IMR-90 (cell line): ENCODE measurements at regions not wholly inside any gene's neighbourhood (a gene's known extent, or its start where the extent isn't known, plus 50 kb on each side); places are given as distances from the start of the nearest gene placed in this dataset.

Experiments
- ATAC-seq: fragments of 200-7000 bp; cut with Tn5 transposase; 2 replicates; pipeline ENCODE4 v1.9.1; 2020; ENCODE audit warnings: low read depth, mild to moderate bottlenecking, moderate library complexity
- BruUV-seq: library from RNA; stranded (reverse); fragments of 400-500 nt; replicated peaks from 2 replicates; lab custom pipeline; 2021; lab: Mats Ljungman, UMichigan
- CTCF ChIA-PET: fragments of 300-600 bp; formaldehyde crosslinking; extraction: SDS; loops from one replicate; lab custom pipeline; 2021; ENCODE audit warnings: antibody characterized with exemption; lab: Yijun Ruan, JAX
- POLR2A ChIA-PET: fragments of 300-600 bp; sonication (Branson Sonifier 250); formaldehyde crosslinking; loops from one replicate; lab custom pipeline; 2022; ENCODE audit warnings: antibody characterized with exemption; ENCODE audit not compliant: unreplicated experiment; lab: Charles Lee
- DNase-seq: peaks from one replicate; pipeline ENCODE4 v3.0.0; 2013
- H2AFZ ChIP-seq: replicated peaks from 2 replicates; pipeline ENCODE3; 2013; ENCODE audit warnings: low read length, mild to moderate bottlenecking; ENCODE audit not compliant: poor library complexity
- H2AK5ac ChIP-seq: 2 replicates; pipeline ENCODE4 v1.6.1; 2013; ENCODE audit warnings: low read depth, low read length, inconsistent platforms
- H2AK9ac ChIP-seq: replicated peaks from 2 replicates; pipeline ENCODE3; 2013; ENCODE audit warnings: mild to moderate bottlenecking, low read depth, low read length, moderate library complexity; ENCODE audit not compliant: poor library complexity
- H2BK120ac ChIP-seq: 2 replicates; pipeline ENCODE4 v1.6.1; 2013; ENCODE audit warnings: low read depth, low read length, inconsistent platforms
- H2BK15ac ChIP-seq: 3 replicates; pipeline ENCODE4 v1.6.1; 2013; ENCODE audit warnings: low read depth, low read length, inconsistent platforms
- H2BK20ac ChIP-seq: 2 replicates; pipeline ENCODE4 v1.6.1; 2013; ENCODE audit warnings: low read depth, mild to moderate bottlenecking, inconsistent platforms, low read length, moderate library complexity
- H2BK5ac ChIP-seq: 2 replicates; pipeline ENCODE4 v1.6.1; 2013; ENCODE audit warnings: mild to moderate bottlenecking, low read depth, low read length, inconsistent platforms; ENCODE audit not compliant: poor library complexity, severe bottlenecking
- H3K14ac ChIP-seq: replicated peaks from 2 replicates; pipeline ENCODE4 v1.6.1; 2013; ENCODE audit warnings: low read depth, low read length, inconsistent platforms
- H3K18ac ChIP-seq: 2 replicates; pipeline ENCODE4 v1.6.1; 2013; ENCODE audit warnings: low read depth, low read length, control low read depth
- H3K23ac ChIP-seq: 2 replicates; pipeline ENCODE4 v1.6.1; 2013; ENCODE audit warnings: low read depth, low read length, inconsistent platforms
- H3K27ac ChIP-seq: 2 replicates; pipeline ENCODE4 v1.5.1; 2013; ENCODE audit warnings: mild to moderate bottlenecking, control low read depth, low read length; ENCODE audit not compliant: insufficient read depth
- H3K27me3 ChIP-seq: 2 replicates; pipeline ENCODE4 v1.6.1; 2013; ENCODE audit warnings: low read length; ENCODE audit not compliant: control insufficient read depth, insufficient read depth
- H3K36me3 ChIP-seq: 2 replicates; pipeline ENCODE4 v1.6.1; 2013; ENCODE audit warnings: low read length, mixed read lengths; ENCODE audit not compliant: control insufficient read depth, insufficient read depth
- H3K4ac ChIP-seq: 2 replicates; pipeline ENCODE4 v1.6.1; 2013; ENCODE audit warnings: low read depth, low read length, inconsistent platforms
- H3K4me1 ChIP-seq: 2 replicates; pipeline ENCODE4 v1.6.1; 2013; ENCODE audit warnings: low read length, mixed read lengths; ENCODE audit not compliant: control insufficient read depth, insufficient read depth
- H3K4me2 ChIP-seq: 2 replicates; pipeline ENCODE4 v1.6.1; 2013; ENCODE audit warnings: low read depth, mild to moderate bottlenecking, control low read depth, low read length, moderate library complexity
- H3K4me3 ChIP-seq: 2 replicates; pipeline ENCODE4 v1.5.1; 2013; ENCODE audit warnings: low read depth, mild to moderate bottlenecking, control low read depth, low read length, moderate library complexity; ENCODE audit not compliant: insufficient read depth
- H3K56ac ChIP-seq: 2 replicates; pipeline ENCODE4 v1.6.1; 2013; ENCODE audit warnings: low read length, inconsistent platforms; ENCODE audit not compliant: insufficient read depth; ENCODE audit errors: extremely low read depth
- H3K79me1 ChIP-seq, 2 experiments: 2 replicates each; pipeline ENCODE4 v1.6.1; 2013; ENCODE audit warnings: low read length in 2 of 2, inconsistent platforms in 1 of 2, low read depth in 1 of 2
- H3K9ac ChIP-seq: 2 replicates; pipeline ENCODE4 v1.6.1; 2013; ENCODE audit warnings: low read depth, low read length, control low read depth
- H3K9me1 ChIP-seq: 2 replicates; pipeline ENCODE4 v1.6.1; 2013; ENCODE audit warnings: low read length, inconsistent platforms; ENCODE audit not compliant: insufficient read depth
- H3K9me3 ChIP-seq: 2 replicates; pipeline ENCODE4 v1.6.1; 2013; ENCODE audit warnings: low read length; ENCODE audit not compliant: control insufficient read depth, insufficient read depth
- H4K20me1 ChIP-seq: 2 replicates; pipeline ENCODE4 v1.6.1; 2013; ENCODE audit warnings: low read length, inconsistent platforms; ENCODE audit not compliant: insufficient read depth
- H4K5ac ChIP-seq: 2 replicates; pipeline ENCODE4 v1.6.1; 2013; ENCODE audit warnings: mild to moderate bottlenecking, low read depth, low read length, control low read depth
- H4K8ac ChIP-seq, 2 experiments: 2 replicates each; pipeline ENCODE4 v1.6.1; 2013; ENCODE audit warnings: low read depth in 2 of 2, low read length in 2 of 2, control low read depth in 1 of 2, inconsistent platforms in 1 of 2
- H4K91ac ChIP-seq: 2 replicates; pipeline ENCODE4 v1.6.1; 2013; ENCODE audit warnings: low read depth, low read length, inconsistent platforms; ENCODE audit not compliant: insufficient read depth
- BHLHE40 ChIP-seq: fragments of 150-350 bp; IDR thresholded peaks from 2 replicates; pipeline ENCODE4 v1.6.1; 2016; ENCODE audit warnings: mild to moderate bottlenecking, low read depth, low read length
- CEBPB ChIP-seq: IDR thresholded peaks from 2 replicates; pipeline ENCODE4 v1.6.1; 2012; ENCODE audit warnings: low read depth, low read length, improper control_type of control experiment
- CHD1 ChIP-seq: IDR thresholded peaks from 2 replicates; pipeline ENCODE4 v1.6.1; 2012; ENCODE audit warnings: low read depth, low read length, improper control_type of control experiment
- CTCF ChIP-seq: conservative IDR thresholded peaks from 2 replicates; pipeline ENCODE4 v1.5.1; 2012; ENCODE audit warnings: mild to moderate bottlenecking, low read depth, low read length, improper control_type of control experiment
- ELK1 ChIP-seq: fragments of 150-350 bp; IDR thresholded peaks from 2 replicates; pipeline ENCODE4 v1.6.1; 2016; ENCODE audit warnings: low read depth, mild to moderate bottlenecking, low read length, moderate library complexity, borderline replicate concordance
- FOS ChIP-seq: fragments of 150-350 bp; IDR thresholded peaks from 2 replicates; pipeline ENCODE4 v1.6.1; 2016; ENCODE audit warnings: low read depth, low read length
- MAFK ChIP-seq: IDR thresholded peaks from 2 replicates; pipeline ENCODE4 v1.6.1; 2012; ENCODE audit warnings: low read depth, low read length, improper control_type of control experiment
- MAZ ChIP-seq: IDR thresholded peaks from 2 replicates; pipeline ENCODE4 v1.6.1; 2012; ENCODE audit warnings: low read depth, mild to moderate bottlenecking, low read length, improper control_type of control experiment, moderate library complexity, borderline replicate concordance
- MXI1 ChIP-seq: IDR thresholded peaks from 2 replicates; pipeline ENCODE4 v1.6.1; 2012; ENCODE audit warnings: low read depth, mild to moderate bottlenecking, low read length, moderate library complexity, borderline replicate concordance
- NFE2L2 ChIP-seq: fragments of 150-350 bp; IDR thresholded peaks from 2 replicates; pipeline ENCODE4 v1.6.1; 2016; ENCODE audit warnings: low read depth, mild to moderate bottlenecking, low read length
- POLR2A ChIP-seq: IDR thresholded peaks from 2 replicates; pipeline ENCODE4 v1.6.1; 2012; ENCODE audit warnings: mild to moderate bottlenecking, low read depth, low read length
- RAD21 ChIP-seq: IDR thresholded peaks from 2 replicates; pipeline ENCODE4 v1.6.1; 2012; ENCODE audit warnings: low read length, improper control_type of control experiment
- RCOR1 ChIP-seq: IDR thresholded peaks from 2 replicates; pipeline ENCODE4 v1.6.1; 2012; ENCODE audit warnings: mild to moderate bottlenecking, low read length, improper control_type of control experiment; ENCODE audit not compliant: insufficient replicate concordance
- RFX5 ChIP-seq: IDR thresholded peaks from 2 replicates; pipeline ENCODE4 v1.8.0; 2012; ENCODE audit warnings: low read depth, mild to moderate bottlenecking, low read length, moderate library complexity
- SMC3 ChIP-seq: fragments of 150-350 bp; IDR thresholded peaks from 2 replicates; pipeline ENCODE4 v1.6.1; 2016; ENCODE audit warnings: low read depth, mild to moderate bottlenecking, antibody characterized with exemption, low read length, moderate library complexity
- USF2 ChIP-seq: fragments of 150-350 bp; IDR thresholded peaks from 2 replicates; pipeline ENCODE4 v1.6.1; 2017; ENCODE audit warnings: mild to moderate bottlenecking, antibody characterized with exemption, low read length, low read depth
- dilution Hi-C: fragments of 300-500 bp; cut with HindIII; formaldehyde crosslinking; loops from one replicate; pipeline ENCODE4 v1.14.3; 2018; ENCODE audit warnings: low sequenced_read_pairs; ENCODE audit not compliant: unreplicated experiment
- in situ Hi-C: fragments of 300-500 bp; cut with MboI; formaldehyde crosslinking; loops from 3 replicates; pipeline ENCODE4 v1.14.3; 2019; ENCODE audit warnings: low sequenced_read_pairs, inconsistent platforms, mixed read lengths
- intact Hi-C: fragments of 100-400 bp; cut with micrococcal nuclease; formaldehyde crosslinking; loops from 2 replicates; pipeline ENCODE4 v1.10.0; 2022

GRCh38 chr4:159906051-159906450 lies 803.2 kb downstream of the RAPGEF2 start:
- Histone ChIP-seq H3K36me3 (no peaks in the 10 kb centered on the region), H3K56ac (no peak overlapping the region), H3K27me3 (no peaks in the 10 kb centered on the region), H4K8ac (no peak overlapping the region), H3K9me1 (no peaks in the 10 kb centered on the region), H3K4me1 (no peaks in the 10 kb centered on the region), H2AFZ (no peak overlapping the region), H2BK15ac (no peak overlapping the region), H3K4me3 (no peak overlapping the region), H4K20me1 (no peaks in the 10 kb centered on the region), H4K91ac (no peak overlapping the region), H3K18ac (no peak overlapping the region), H2BK5ac (no peak overlapping the region), H2AK9ac (no peak overlapping the region), H2BK20ac (no peak overlapping the region), H2AK5ac (no peak overlapping the region), H3K23ac (no peak overlapping the region), H3K14ac (no peak overlapping the region), H3K4ac (no peak overlapping the region), H3K4me2 (no peak overlapping the region), H3K9me3 (peaks cover 15% of the 10 kb centered on the region; the same call in 1 of the 2 replicates), H2BK120ac (no peak overlapping the region), H3K79me1 (no peaks in the 10 kb centered on the region), H3K27ac (no peak overlapping the region), H3K9ac (no peak overlapping the region), H4K5ac (no peak overlapping the region)
- in situ Hi-C loops (no loop called here), dilution Hi-C loops (no loop called here), intact Hi-C loops (no loop called here)
- CTCF ChIA-PET = no interaction called here
- POLR2A ChIA-PET = no interaction called here
- BruUV-seq = no TSS peak
- ATAC-seq = no peak
- TF ChIP-seq CHD1 (no peak), RAD21 (no peak), MAFK (no peak), NFE2L2 (no peak), ELK1 (no peak), CTCF (no peak), RCOR1 (no peak), SMC3 (no peak), FOS (no peak), POLR2A (no peak), MXI1 (no peak), CEBPB (no peak), USF2 (no peak), RFX5 (no peak), BHLHE40 (no peak), MAZ (no peak)
- no peak for DNase-seq
